ENCODE measurements at regions not wholly inside any gene's neighbourhood (a gene's known extent, or its start where the extent isn't known, plus 50 kb on each side); places are given as distances from the start of the nearest gene placed in this dataset.
"Not testable (repeated sequence)": the region's sequence is repeated elsewhere in the genome, so short reads cannot be mapped to it uniquely, and the experiment has no call there.

DNA sequence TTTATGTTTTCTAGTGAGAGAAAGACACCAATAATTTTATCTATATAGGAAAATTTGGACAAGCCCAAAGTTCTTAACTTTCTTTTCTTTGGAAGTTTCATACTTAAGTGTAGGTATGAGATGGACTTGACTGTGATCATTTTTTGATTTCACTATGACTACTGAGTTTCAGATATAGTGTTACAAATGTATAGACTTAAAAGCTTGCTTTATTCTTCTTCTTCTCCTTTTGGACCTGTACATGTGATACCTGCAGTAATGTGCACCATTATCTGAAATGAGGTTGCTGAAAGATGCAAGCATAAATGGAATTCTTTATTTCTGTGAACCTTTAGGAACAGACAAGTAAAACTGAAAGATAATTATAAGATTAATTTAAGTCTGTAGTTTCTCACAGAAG, 743.4 kb upstream of the AMELY start:
- peaks cover 6% of the 10 kb centered on the region; the same call in 1 of the 2 replicates for H3K9me3 ChIP-seq (ENCODE audit: control insufficient read depth, insufficient read depth, low read length)
- ChIA-PET POLR2A (no interaction called here), CTCF (no interaction called here)
- no peak for DNase-seq (ENCODE audit: low read depth, low spot score)
- no peaks in the 10 kb centered on the region for H3K27me3 ChIP-seq (ENCODE audit: control insufficient read depth, insufficient read depth, low read length)
- H3K4me3 ChIP-seq (ENCODE audit: low read depth, low read length), result no peak overlapping the region
- H3K27ac ChIP-seq (ENCODE audit: low read depth, low read length), result no peak overlapping the region
- TF ChIP-seq CTCF (IDR thresholded peaks at IDR 0.05; ENCODE audit: low read depth, low read length), result no peak

GRCh38 chrY:7649866-7650265, 738.3 kb upstream of the AMELY start:
- DNase-seq (ENCODE audit: low read depth, low spot score); POLR2A ChIA-PET; H3K4me3 ChIP-seq (ENCODE audit: low read depth, low read length); H3K27me3 ChIP-seq (ENCODE audit: control insufficient read depth, insufficient read depth, low read length); H3K27ac ChIP-seq (ENCODE audit: low read depth, low read length); CTCF ChIA-PET; H3K9me3 ChIP-seq (ENCODE audit: control insufficient read depth, insufficient read depth, low read length): not testable (repeated sequence)

Data from AG04450 (cell line).